ENCODE measurements at regions not wholly inside any gene's neighbourhood (a gene's known extent, or its start where the extent isn't known, plus 50 kb on each side); places are given as distances from the start of the nearest gene placed in this dataset.

- TF ChIP-seq, protein P1, sequence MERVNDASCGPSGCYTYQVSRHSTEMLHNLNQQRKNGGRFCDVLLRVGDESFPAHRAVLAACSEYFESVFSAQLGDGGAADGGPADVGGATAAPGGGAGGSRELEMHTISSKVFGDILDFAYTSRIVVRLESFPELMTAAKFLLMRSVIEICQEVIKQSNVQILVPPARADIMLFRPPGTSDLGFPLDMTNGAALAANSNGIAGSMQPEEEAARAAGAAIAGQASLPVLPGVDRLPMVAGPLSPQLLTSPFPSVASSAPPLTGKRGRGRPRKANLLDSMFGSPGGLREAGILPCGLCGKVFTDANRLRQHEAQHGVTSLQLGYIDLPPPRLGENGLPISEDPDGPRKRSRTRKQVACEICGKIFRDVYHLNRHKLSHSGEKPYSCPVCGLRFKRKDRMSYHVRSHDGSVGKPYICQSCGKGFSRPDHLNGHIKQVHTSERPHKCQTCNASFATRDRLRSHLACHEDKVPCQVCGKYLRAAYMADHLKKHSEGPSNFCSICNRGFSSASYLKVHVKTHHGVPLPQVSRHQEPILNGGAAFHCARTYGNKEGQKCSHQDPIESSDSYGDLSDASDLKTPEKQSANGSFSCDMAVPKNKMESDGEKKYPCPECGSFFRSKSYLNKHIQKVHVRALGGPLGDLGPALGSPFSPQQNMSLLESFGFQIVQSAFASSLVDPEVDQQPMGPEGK (CRISPR knock-in tag; IDR thresholded peaks at IDR 0.05; ENCODE audit: borderline replicate concordance) = no peak
- TF ChIP-seq ARNTL (CRISPR knock-in tag; IDR thresholded peaks at IDR 0.05; ENCODE audit: borderline replicate concordance, low read depth) = no peak
These were observed 99.1 kb downstream of the MBL2 start for GRCh38 chr10:52673468-52673867.
